IMR-90 (cell line): ENCODE measurements at regions not wholly inside any gene's neighbourhood (a gene's known extent, or its start where the extent isn't known, plus 50 kb on each side); places are given as distances from the start of the nearest gene placed in this dataset.
A peak's percentile ranks its signal among the peaks of the same experiment; 100 is the strongest.

Experiments
- ATAC-seq: fragments of 200-7000 bp; cut with Tn5 transposase; 2 replicates; pipeline ENCODE4 v1.9.1; 2020; ENCODE audit warnings: low read depth, mild to moderate bottlenecking, moderate library complexity
- BruUV-seq: library from RNA; stranded (reverse); fragments of 400-500 nt; replicated peaks from 2 replicates; lab custom pipeline; 2021; lab: Mats Ljungman, UMichigan
- CTCF ChIA-PET: fragments of 300-600 bp; formaldehyde crosslinking; extraction: SDS; loops from one replicate; lab custom pipeline; 2021; ENCODE audit warnings: antibody characterized with exemption; lab: Yijun Ruan, JAX
- POLR2A ChIA-PET: fragments of 300-600 bp; sonication (Branson Sonifier 250); formaldehyde crosslinking; loops from one replicate; lab custom pipeline; 2022; ENCODE audit warnings: antibody characterized with exemption; ENCODE audit not compliant: unreplicated experiment; lab: Charles Lee
- DNase-seq: peaks from one replicate; pipeline ENCODE4 v3.0.0; 2013
- H2AFZ ChIP-seq: replicated peaks from 2 replicates; pipeline ENCODE3; 2013; ENCODE audit warnings: low read length, mild to moderate bottlenecking; ENCODE audit not compliant: poor library complexity
- H2AK5ac ChIP-seq: 2 replicates; pipeline ENCODE4 v1.6.1; 2013; ENCODE audit warnings: low read depth, low read length, inconsistent platforms
- H2AK9ac ChIP-seq: replicated peaks from 2 replicates; pipeline ENCODE3; 2013; ENCODE audit warnings: mild to moderate bottlenecking, low read depth, low read length, moderate library complexity; ENCODE audit not compliant: poor library complexity
- H2BK120ac ChIP-seq: 2 replicates; pipeline ENCODE4 v1.6.1; 2013; ENCODE audit warnings: low read depth, low read length, inconsistent platforms
- H2BK15ac ChIP-seq: 3 replicates; pipeline ENCODE4 v1.6.1; 2013; ENCODE audit warnings: low read depth, low read length, inconsistent platforms
- H2BK20ac ChIP-seq: 2 replicates; pipeline ENCODE4 v1.6.1; 2013; ENCODE audit warnings: low read depth, mild to moderate bottlenecking, inconsistent platforms, low read length, moderate library complexity
- H2BK5ac ChIP-seq: 2 replicates; pipeline ENCODE4 v1.6.1; 2013; ENCODE audit warnings: mild to moderate bottlenecking, low read depth, low read length, inconsistent platforms; ENCODE audit not compliant: poor library complexity, severe bottlenecking
- H3K14ac ChIP-seq: replicated peaks from 2 replicates; pipeline ENCODE4 v1.6.1; 2013; ENCODE audit warnings: low read depth, low read length, inconsistent platforms
- H3K18ac ChIP-seq: 2 replicates; pipeline ENCODE4 v1.6.1; 2013; ENCODE audit warnings: low read depth, low read length, control low read depth
- H3K23ac ChIP-seq: 2 replicates; pipeline ENCODE4 v1.6.1; 2013; ENCODE audit warnings: low read depth, low read length, inconsistent platforms
- H3K27ac ChIP-seq: 2 replicates; pipeline ENCODE4 v1.5.1; 2013; ENCODE audit warnings: mild to moderate bottlenecking, control low read depth, low read length; ENCODE audit not compliant: insufficient read depth
- H3K27me3 ChIP-seq: 2 replicates; pipeline ENCODE4 v1.6.1; 2013; ENCODE audit warnings: low read length; ENCODE audit not compliant: control insufficient read depth, insufficient read depth
- H3K36me3 ChIP-seq: 2 replicates; pipeline ENCODE4 v1.6.1; 2013; ENCODE audit warnings: low read length, mixed read lengths; ENCODE audit not compliant: control insufficient read depth, insufficient read depth
- H3K4ac ChIP-seq: 2 replicates; pipeline ENCODE4 v1.6.1; 2013; ENCODE audit warnings: low read depth, low read length, inconsistent platforms
- H3K4me1 ChIP-seq: 2 replicates; pipeline ENCODE4 v1.6.1; 2013; ENCODE audit warnings: low read length, mixed read lengths; ENCODE audit not compliant: control insufficient read depth, insufficient read depth
- H3K4me2 ChIP-seq: 2 replicates; pipeline ENCODE4 v1.6.1; 2013; ENCODE audit warnings: low read depth, mild to moderate bottlenecking, control low read depth, low read length, moderate library complexity
- H3K4me3 ChIP-seq: 2 replicates; pipeline ENCODE4 v1.5.1; 2013; ENCODE audit warnings: low read depth, mild to moderate bottlenecking, control low read depth, low read length, moderate library complexity; ENCODE audit not compliant: insufficient read depth
- H3K56ac ChIP-seq: 2 replicates; pipeline ENCODE4 v1.6.1; 2013; ENCODE audit warnings: low read length, inconsistent platforms; ENCODE audit not compliant: insufficient read depth; ENCODE audit errors: extremely low read depth
- H3K79me1 ChIP-seq, 2 experiments: 2 replicates each; pipeline ENCODE4 v1.6.1; 2013; ENCODE audit warnings: low read length in 2 of 2, inconsistent platforms in 1 of 2, low read depth in 1 of 2
- H3K9ac ChIP-seq: 2 replicates; pipeline ENCODE4 v1.6.1; 2013; ENCODE audit warnings: low read depth, low read length, control low read depth
- H3K9me1 ChIP-seq: 2 replicates; pipeline ENCODE4 v1.6.1; 2013; ENCODE audit warnings: low read length, inconsistent platforms; ENCODE audit not compliant: insufficient read depth
- H3K9me3 ChIP-seq: 2 replicates; pipeline ENCODE4 v1.6.1; 2013; ENCODE audit warnings: low read length; ENCODE audit not compliant: control insufficient read depth, insufficient read depth
- H4K20me1 ChIP-seq: 2 replicates; pipeline ENCODE4 v1.6.1; 2013; ENCODE audit warnings: low read length, inconsistent platforms; ENCODE audit not compliant: insufficient read depth
- H4K5ac ChIP-seq: 2 replicates; pipeline ENCODE4 v1.6.1; 2013; ENCODE audit warnings: mild to moderate bottlenecking, low read depth, low read length, control low read depth
- H4K8ac ChIP-seq, 2 experiments: 2 replicates each; pipeline ENCODE4 v1.6.1; 2013; ENCODE audit warnings: low read depth in 2 of 2, low read length in 2 of 2, control low read depth in 1 of 2, inconsistent platforms in 1 of 2
- H4K91ac ChIP-seq: 2 replicates; pipeline ENCODE4 v1.6.1; 2013; ENCODE audit warnings: low read depth, low read length, inconsistent platforms; ENCODE audit not compliant: insufficient read depth
- BHLHE40 ChIP-seq: fragments of 150-350 bp; IDR thresholded peaks from 2 replicates; pipeline ENCODE4 v1.6.1; 2016; ENCODE audit warnings: mild to moderate bottlenecking, low read depth, low read length
- CEBPB ChIP-seq: IDR thresholded peaks from 2 replicates; pipeline ENCODE4 v1.6.1; 2012; ENCODE audit warnings: low read depth, low read length, improper control_type of control experiment
- dilution Hi-C: fragments of 300-500 bp; cut with HindIII; formaldehyde crosslinking; loops from one replicate; pipeline ENCODE4 v1.14.3; 2018; ENCODE audit warnings: low sequenced_read_pairs; ENCODE audit not compliant: unreplicated experiment
- in situ Hi-C: fragments of 300-500 bp; cut with MboI; formaldehyde crosslinking; loops from 3 replicates; pipeline ENCODE4 v1.14.3; 2019; ENCODE audit warnings: low sequenced_read_pairs, inconsistent platforms, mixed read lengths
- intact Hi-C: fragments of 100-400 bp; cut with micrococcal nuclease; formaldehyde crosslinking; loops from 2 replicates; pipeline ENCODE4 v1.10.0; 2022

DNA sequence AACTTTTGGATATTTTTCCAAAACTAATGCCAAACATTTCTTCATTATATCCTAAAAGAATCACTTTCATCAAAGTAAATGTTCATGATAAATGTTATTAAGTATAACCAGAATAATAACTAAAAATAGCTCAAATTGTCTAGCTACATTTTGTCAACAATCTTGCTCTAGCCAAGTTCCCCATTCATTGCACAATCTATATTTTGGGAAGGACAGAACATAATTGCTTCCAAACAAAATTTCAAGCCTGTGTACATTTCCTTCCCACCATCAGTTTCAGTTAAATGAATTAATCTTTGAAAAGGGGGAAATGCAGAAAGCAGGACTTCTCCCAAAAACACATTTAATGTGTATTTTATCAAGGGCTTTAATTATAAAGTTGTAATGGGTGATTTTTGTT is 98.0 kb upstream of the PLEKHG7 start:
- no peak for DNase-seq
- Histone ChIP-seq H3K79me1 (no peaks in the 10 kb centered on the region), H2BK15ac (no peak overlapping the region), H2AFZ (no peak overlapping the region), H3K9ac (no peak overlapping the region), H3K36me3 (no peaks in the 10 kb centered on the region), H4K20me1 (no peaks in the 10 kb centered on the region), H3K4ac (no peak overlapping the region), H3K4me2 (no peak overlapping the region), H4K5ac (no peak overlapping the region), H2AK5ac (no peak overlapping the region), H3K14ac (no peak overlapping the region), H3K4me1 (peaks cover 7% of the 10 kb centered on the region; the same call in 1 of the 2 replicates), H3K27me3 (no peaks in the 10 kb centered on the region), H3K9me1 (no peaks in the 10 kb centered on the region; the same call in 1 of the 2 replicates), H2AK9ac (no peak overlapping the region), H3K23ac (no peak overlapping the region), H3K4me3 (no peak overlapping the region), H3K27ac (no peak overlapping the region), H4K91ac (no peak overlapping the region), H2BK5ac (no peak overlapping the region), H3K56ac (no peak overlapping the region), H2BK120ac (no peak overlapping the region), H3K18ac (no peak overlapping the region; the same call in 1 of the 2 replicates), H3K9me3 (peaks cover 5% of the 10 kb centered on the region), H4K8ac (no peak overlapping the region), H2BK20ac (no peak overlapping the region)
- TF ChIP-seq CEBPB (peak; percentile 61), BHLHE40 (no peak)
- intact Hi-C loops (loop anchor here (5.0 kb wide), 1 partner anchor 32 kb away; no protein-coding TSS in a partner anchor), in situ Hi-C loops (no loop called here), dilution Hi-C loops (no loop called here)
- ATAC-seq = no peak
- ChIA-PET CTCF (interaction anchor here (0.7 kb wide), 1 partner anchor 40 kb away, joined by 3 read pairs; no protein-coding TSS in a partner anchor), POLR2A (no interaction called here)
- BruUV-seq = no TSS peak
